ENCODE measurements at regions not wholly inside any gene's neighbourhood (a gene's known extent, or its start where the extent isn't known, plus 50 kb on each side); places are given as distances from the start of the nearest gene placed in this dataset.
A peak's percentile ranks its signal among the peaks of the same experiment; 100 is the strongest.

GRCh38 chr5:93899026-93899600, 157.7 kb upstream of the POU5F2 start:
- 0 out of 2 replicates have a peak, but pooled peaks have one; percentile 37 for ATAC-seq (ENCODE audit: low read depth)
- DNase-seq, result no peak
- Histone ChIP-seq H3K18ac (ENCODE audit: low read depth, low read length) (no peak overlapping the region), H4K20me1 (ENCODE audit: insufficient read depth, low read length) (no peaks in the 10 kb centered on the region), H3K14ac (replicated peaks; ENCODE audit: low read depth, low read length) (no peak overlapping the region), H3K9me1 (ENCODE audit: insufficient read depth, low read length) (no peaks in the 10 kb centered on the region), H3K4me2 (ENCODE audit: low read depth, low read length) (no peak overlapping the region), H2BK15ac (ENCODE audit: low read depth, low read length) (no peak overlapping the region), H3K56ac (ENCODE audit: extremely low read depth, insufficient read depth, low read length) (no peak overlapping the region), H3K36me3 (ENCODE audit: control insufficient read depth, insufficient read depth, low read length) (no peaks in the 10 kb centered on the region), H2AK9ac (replicated peaks; ENCODE audit: low read depth, low read length, poor library complexity) (no peak overlapping the region), H4K8ac (ENCODE audit: low read depth in 2 of 2, low read length in 2 of 2) (no peak overlapping the region), H3K27ac (ENCODE audit: insufficient read depth, low read length) (no peak overlapping the region), H2AFZ (replicated peaks; ENCODE audit: low read length, poor library complexity) (no peak overlapping the region), H3K27me3 (ENCODE audit: control insufficient read depth, insufficient read depth, low read length) (no peaks in the 10 kb centered on the region), H3K23ac (ENCODE audit: low read depth, low read length) (no peak overlapping the region), H2BK5ac (ENCODE audit: low read depth, low read length, poor library complexity, severe bottlenecking) (no peak overlapping the region), H3K9me3 (ENCODE audit: control insufficient read depth, insufficient read depth, low read length) (no peaks in the 10 kb centered on the region), H4K91ac (ENCODE audit: insufficient read depth, low read depth, low read length) (no peak overlapping the region), H2AK5ac (ENCODE audit: low read depth, low read length) (no peak overlapping the region), H4K5ac (ENCODE audit: low read depth, low read length) (no peak overlapping the region), H3K9ac (ENCODE audit: low read depth, low read length) (no peak overlapping the region), H3K4me1 (ENCODE audit: control insufficient read depth, insufficient read depth, low read length) (no peaks in the 10 kb centered on the region), H3K4me3 (ENCODE audit: insufficient read depth, low read depth, low read length) (no peak overlapping the region), H3K4ac (ENCODE audit: low read depth, low read length) (no peak overlapping the region), H2BK120ac (ENCODE audit: low read depth, low read length) (no peak overlapping the region), H3K79me1 (ENCODE audit: low read depth in 1 of 2, low read length in 2 of 2) (no peaks in the 10 kb centered on the region), H2BK20ac (ENCODE audit: low read depth, low read length) (no peak overlapping the region)
- intact Hi-C loops (cut with micrococcal nuclease), result no loop called here
- TF ChIP-seq ELK1 (IDR thresholded peaks at IDR 0.05; ENCODE audit: borderline replicate concordance, low read depth, low read length), result no peak
- TF ChIP-seq, protein P1, sequence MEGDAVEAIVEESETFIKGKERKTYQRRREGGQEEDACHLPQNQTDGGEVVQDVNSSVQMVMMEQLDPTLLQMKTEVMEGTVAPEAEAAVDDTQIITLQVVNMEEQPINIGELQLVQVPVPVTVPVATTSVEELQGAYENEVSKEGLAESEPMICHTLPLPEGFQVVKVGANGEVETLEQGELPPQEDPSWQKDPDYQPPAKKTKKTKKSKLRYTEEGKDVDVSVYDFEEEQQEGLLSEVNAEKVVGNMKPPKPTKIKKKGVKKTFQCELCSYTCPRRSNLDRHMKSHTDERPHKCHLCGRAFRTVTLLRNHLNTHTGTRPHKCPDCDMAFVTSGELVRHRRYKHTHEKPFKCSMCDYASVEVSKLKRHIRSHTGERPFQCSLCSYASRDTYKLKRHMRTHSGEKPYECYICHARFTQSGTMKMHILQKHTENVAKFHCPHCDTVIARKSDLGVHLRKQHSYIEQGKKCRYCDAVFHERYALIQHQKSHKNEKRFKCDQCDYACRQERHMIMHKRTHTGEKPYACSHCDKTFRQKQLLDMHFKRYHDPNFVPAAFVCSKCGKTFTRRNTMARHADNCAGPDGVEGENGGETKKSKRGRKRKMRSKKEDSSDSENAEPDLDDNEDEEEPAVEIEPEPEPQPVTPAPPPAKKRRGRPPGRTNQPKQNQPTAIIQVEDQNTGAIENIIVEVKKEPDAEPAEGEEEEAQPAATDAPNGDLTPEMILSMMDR (conservative IDR thresholded peaks at IDR 0.05; ENCODE audit: low read depth, low read length), result peak; percentile 36; the same call in 1 of the 2 replicates
- no peak for TF ChIP-seq MAFK (IDR thresholded peaks at IDR 0.05; ENCODE audit: low read depth, low read length)
- TF ChIP-seq NFE2L2 (IDR thresholded peaks at IDR 0.05; ENCODE audit: low read depth, low read length), result no peak
- 0 out of 2 replicates have a peak, but pooled peaks have one; percentile 9 for TF ChIP-seq SMC3 (IDR thresholded peaks at IDR 0.05; ENCODE audit: low read depth, low read length)
- no peak for TF ChIP-seq POLR2A (IDR thresholded peaks at IDR 0.05; ENCODE audit: low read depth, low read length)
- WGBS, 2 experiments (ENCODE audit: extremely low coverage in 2 of 2, insufficient read length in 1 of 2), result no CpG with 5 or more reads among the region's 1 CpG
- no TSS peak for BruUV-seq (replicated peaks)
- dilution Hi-C loops (cut with HindIII; ENCODE audit: low sequenced_read_pairs, unreplicated experiment), result no loop called here
- in situ Hi-C loops (cut with MboI; ENCODE audit: low sequenced_read_pairs), result no loop called here
- ChIA-PET CTCF (interaction anchor here (0.6 kb wide), 1 partner anchor 278 kb away, joined by 3 read pairs; no protein-coding TSS in a partner anchor), POLR2A (ENCODE audit: unreplicated experiment) (no interaction called here)
